ENCODE measurements at regions not wholly inside any gene's neighbourhood (a gene's known extent, or its start where the extent isn't known, plus 50 kb on each side); places are given as distances from the start of the nearest gene placed in this dataset.
"Not testable (repeated sequence)": the region's sequence is repeated elsewhere in the genome, so short reads cannot be mapped to it uniquely, and the experiment has no call there.

DNA sequence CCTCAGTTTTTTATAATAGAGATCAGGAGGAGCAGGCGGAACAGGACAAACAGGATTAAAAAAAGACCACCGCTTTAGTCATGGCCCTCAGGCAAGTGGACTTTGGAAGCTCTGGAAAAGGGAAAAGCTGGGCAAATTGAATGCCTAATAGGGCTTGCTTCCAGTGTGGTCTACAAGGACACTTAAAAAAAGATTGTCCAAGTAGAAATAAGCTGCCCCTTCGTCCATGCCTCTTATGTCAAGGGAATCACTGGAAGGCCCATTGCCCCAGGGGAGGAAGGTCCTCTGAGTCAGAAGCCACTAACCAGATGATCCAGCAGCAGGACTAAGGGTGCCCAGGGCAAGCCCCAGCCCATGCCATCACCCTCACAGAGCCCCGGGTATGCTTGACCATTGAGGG lies 175.5 kb downstream of the RAD51AP2 start:
- not testable (repeated sequence) for TF ChIP-seq CTCF, POLR2A (IDR thresholded peaks at IDR 0.05)
